Smooth muscle cell of the brain vasculature (primary cell): ENCODE measurements at regions not wholly inside any gene's neighbourhood (a gene's known extent, or its start where the extent isn't known, plus 50 kb on each side); places are given as distances from the start of the nearest gene placed in this dataset.
"Not testable (repeated sequence)": the region's sequence is repeated elsewhere in the genome, so short reads cannot be mapped to it uniquely, and the experiment has no call there.

ENCODE experiments used
- DNase-seq: peaks from one replicate; pipeline ENCODE4 v3.0.0-alpha.2; 2012; ENCODE audit warnings: low read depth, low spot score

- no peak for DNase-seq
Measured at GRCh38 chr3:102329066-102329465, 105.7 kb upstream of the ZPLD1 start.

- no peak for DNase-seq
Measured at GRCh38 chr3:102329561-102329960, 105.3 kb upstream of the ZPLD1 start.

DNA sequence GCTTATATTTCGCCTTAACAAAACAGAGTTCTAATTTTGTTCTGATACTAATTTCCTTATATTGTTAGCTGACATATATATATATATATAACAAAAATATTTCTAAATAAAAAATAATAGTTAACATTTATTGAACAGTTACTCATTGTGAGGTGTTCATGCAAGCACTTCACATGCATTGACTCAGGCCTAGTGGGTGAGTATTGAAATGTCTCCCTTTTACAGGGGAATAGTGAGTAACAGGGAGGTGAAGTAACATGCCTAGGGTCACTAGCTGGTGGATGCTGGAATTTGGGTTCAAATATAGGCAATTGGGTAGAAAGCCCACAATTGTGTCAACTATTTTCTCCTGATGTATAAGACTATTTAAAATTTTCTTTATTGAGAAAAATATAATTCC is 102.6 kb upstream of the ZPLD1 start:
- DNase-seq = no peak

DNA sequence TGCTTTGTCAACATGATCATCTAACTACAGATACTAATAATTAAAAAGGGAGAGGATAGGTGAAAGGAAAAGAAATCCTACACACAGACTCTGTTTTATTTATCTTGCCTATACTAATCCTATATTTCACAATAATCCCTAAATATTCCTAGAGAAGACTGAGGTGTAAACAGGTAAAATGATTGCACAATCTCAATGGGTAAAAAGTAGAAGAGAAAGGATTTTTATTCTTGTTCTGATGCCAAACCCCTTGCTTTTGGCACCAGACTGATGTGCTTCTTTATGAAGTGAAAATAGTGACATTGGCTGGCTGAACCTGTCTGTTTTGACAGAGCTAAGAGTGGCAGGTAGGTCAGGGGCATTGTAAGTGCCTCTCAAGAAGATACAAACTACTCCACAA is 101.9 kb upstream of the ZPLD1 start:
- DNase-seq = no peak

- no peak for DNase-seq
Measured at GRCh38 chr3:102336130-102336529, 98.7 kb upstream of the ZPLD1 start.

DNA sequence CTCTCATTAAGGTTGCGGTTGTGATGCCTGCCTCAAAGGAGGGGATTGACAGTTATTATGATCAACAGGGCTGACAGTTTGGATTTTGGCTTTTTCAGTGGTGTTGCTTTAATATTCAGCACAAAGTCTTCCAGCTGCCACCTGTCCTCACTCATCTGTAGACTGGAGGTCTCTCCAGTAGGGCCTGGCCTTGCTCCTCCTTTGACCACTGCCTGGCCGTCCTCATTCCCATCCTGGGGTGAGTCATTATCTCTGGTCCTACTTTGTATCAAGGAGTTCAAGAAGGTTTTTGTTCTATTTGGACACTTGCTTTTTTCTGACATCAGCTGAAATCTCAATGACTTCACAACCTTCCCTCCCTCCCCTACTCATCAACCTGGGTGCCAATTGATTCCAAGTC is 95.1 kb upstream of the ZPLD1 start:
- no peak for DNase-seq

- DNase-seq = no peak
Measured at GRCh38 chr3:102346897-102347296, 87.9 kb upstream of the ZPLD1 start.

- DNase-seq = no peak
Measured at GRCh38 chr3:102348904-102349303, 85.9 kb upstream of the ZPLD1 start.

DNA sequence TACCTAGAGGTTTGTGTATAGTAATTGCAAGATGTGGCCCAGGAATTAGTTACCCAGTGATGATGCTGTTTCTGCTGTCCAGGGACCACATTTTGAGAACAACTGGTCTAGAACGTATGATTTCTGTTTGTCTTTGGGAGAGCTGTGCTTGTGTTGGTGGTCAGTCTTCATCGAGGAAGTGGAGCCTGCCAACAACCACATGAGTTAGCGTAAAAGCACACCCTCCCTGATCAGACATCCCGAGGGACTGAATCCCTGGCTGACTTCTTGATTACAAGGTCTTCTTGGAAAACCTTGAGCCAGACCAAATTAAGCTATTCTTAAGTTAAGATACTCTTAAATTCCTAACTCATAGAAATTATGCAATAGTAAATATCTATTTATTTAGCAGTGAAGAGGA is 81.7 kb upstream of the ZPLD1 start:
- DNase-seq = no peak

GRCh38 chr3:102353805-102354204 is 81.0 kb upstream of the ZPLD1 start:
- no peak for DNase-seq

DNA sequence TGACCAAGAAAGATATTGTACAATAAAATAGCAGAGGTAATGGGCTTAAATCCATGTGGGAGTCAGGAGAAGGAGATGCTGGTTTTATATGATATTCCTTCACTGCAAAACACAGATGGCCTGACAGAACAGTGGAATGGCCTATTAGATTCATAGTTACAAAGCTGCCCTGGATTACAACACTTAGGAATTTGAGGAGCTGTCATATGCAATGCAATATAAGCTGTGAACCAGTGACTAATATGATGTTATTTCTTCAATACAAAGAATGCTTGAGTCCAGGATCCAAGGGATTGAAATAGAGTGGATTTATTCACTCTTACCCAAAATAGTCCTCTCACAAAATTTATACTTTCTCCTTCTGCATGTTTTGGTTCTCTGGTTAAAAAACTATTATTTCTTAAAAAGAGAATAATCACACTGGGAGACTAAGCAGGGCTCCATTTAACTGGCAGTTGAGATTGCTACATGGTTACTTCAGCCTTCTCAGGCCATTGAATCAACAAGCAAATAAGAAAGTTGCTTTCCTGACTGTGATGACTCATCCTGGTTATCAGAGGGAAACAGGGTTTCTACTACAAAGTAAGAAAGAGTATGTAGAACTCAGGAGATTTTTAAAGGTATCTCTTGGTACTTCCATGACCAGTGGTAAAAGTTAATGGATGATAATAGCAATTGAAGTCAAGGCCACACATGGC is 79.8 kb upstream of the ZPLD1 start:
- no peak for DNase-seq

DNA sequence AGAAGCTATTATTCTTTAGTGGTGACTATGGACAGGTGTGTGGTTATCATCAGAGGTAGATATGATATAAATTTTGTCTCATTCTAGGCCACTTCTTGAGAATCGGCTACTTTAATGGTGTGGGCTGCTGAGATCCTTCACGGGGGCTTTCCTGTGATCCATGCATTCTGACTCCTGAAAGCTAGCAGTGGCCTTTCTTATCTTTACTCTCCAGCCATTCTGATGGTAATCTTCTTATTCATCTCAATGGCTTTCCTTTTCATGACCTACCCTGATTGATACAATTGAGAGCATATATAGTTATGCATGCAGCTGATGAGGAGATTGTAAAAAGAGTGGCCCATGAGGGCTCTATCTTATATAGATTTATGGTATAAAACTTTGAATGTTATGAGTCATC is 78.3 kb upstream of the ZPLD1 start:
- DNase-seq = no peak

GRCh38 chr3:102357313-102357712 is 77.5 kb upstream of the ZPLD1 start:
- DNase-seq = not testable (repeated sequence)

- no peak for DNase-seq
Measured at GRCh38 chr3:102360183-102360860, 74.5 kb upstream of the ZPLD1 start.

GRCh38 chr3:102361101-102361500 is 73.7 kb upstream of the ZPLD1 start:
- DNase-seq = no peak

GRCh38 chr3:102366116-102366515 is 68.7 kb upstream of the ZPLD1 start:
- not testable (repeated sequence) for DNase-seq

DNA sequence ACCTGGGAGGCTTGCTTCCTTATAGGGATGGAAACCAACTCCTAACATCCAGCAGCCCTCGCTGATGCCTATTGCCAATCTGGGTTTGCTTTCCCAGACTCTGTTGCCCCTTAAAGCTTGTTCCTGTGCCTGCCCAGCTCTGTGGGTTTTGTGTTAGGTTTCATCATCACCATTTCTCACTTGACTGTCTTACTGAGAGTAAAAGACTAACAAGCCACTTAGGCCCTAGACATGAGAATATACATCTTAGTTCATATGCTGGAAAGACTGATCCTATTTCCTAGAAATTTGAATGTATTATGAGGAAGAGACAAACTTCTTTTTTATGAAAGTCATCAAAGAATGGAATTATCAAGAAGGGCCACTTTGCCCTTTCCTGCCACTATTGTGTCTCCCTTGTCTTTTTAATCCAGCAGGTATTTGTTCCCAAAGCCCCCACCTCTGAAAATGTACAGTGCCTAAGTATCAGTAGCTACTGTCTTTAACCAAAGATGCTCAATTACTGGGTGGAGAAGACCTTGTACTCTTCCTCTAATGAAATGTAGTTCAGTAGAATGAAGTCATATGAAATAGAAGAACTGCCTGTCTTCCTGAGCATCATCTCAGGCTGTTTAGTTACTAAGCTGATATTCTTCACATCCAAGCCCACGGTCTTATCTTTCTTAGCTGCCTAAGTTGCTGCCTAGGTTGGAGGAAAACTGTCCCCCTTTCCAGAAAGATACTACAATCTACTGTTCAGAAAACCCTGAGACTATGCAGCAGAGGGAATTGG is 59.8 kb upstream of the ZPLD1 start:
- no peak for DNase-seq

DNA sequence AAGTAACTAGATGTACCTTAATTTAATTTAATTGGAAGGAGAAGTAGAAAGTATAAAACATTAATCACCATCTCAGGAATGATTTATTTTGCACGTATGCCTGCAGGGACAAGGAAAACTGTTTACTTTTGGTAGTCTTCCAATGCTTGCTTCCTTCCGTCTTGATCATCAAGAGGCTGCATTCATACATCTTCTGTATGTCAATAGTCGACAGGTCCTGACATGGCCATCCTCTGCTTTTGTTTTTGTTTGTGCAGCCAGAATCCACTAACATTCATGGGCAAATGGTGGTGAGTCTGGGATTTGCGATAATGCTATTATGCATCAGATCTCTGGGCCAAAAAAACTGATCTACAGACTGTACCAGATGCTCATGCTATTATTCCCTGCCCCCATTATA is 56.6 kb upstream of the ZPLD1 start:
- DNase-seq = no peak

DNA sequence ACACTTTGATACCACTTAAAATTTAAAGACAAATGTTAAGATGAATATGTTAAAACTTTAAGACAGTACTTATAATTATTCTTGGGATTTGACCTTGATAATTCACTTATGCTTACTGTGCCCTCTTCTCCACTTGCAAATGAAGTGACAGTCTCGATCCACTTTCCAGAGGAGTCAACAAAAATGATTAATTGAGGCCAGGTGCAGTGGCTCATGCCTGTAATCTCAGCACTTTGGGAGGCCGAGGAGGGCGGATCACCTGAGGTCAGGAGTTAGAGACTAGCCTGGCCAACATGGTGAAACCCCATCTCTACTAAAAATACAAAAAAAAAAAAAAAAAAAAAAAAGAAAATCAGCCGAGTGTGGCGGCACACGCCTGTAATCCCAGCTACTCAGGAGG is 52.6 kb upstream of the ZPLD1 start:
- not testable (repeated sequence) for DNase-seq
